ENCODE measurements at regions not wholly inside any gene's neighbourhood (a gene's known extent, or its start where the extent isn't known, plus 50 kb on each side); places are given as distances from the start of the nearest gene placed in this dataset.

- no peak for TF ChIP-seq POLR2AphosphoS5 (IDR thresholded peaks at IDR 0.05; ENCODE audit: low read depth, low read length)
- TF ChIP-seq FOXP2 (optimal IDR thresholded peaks at IDR 0.05; ENCODE audit: borderline replicate concordance, extremely low read depth, extremely low read length, insufficient read depth) = no peak
- TF ChIP-seq SIN3A (IDR thresholded peaks at IDR 0.05; ENCODE audit: borderline replicate concordance, insufficient read depth, low read length) = no peak
Measured at GRCh38 chr9:95752129-95752731, 123.3 kb upstream of the ERCC6L2 start.

Data from PFSK-1 (cell line).